Kasumi-1 (cell line): ENCODE measurements at regions not wholly inside any gene's neighbourhood (a gene's known extent, or its start where the extent isn't known, plus 50 kb on each side); places are given as distances from the start of the nearest gene placed in this dataset.

Source experiments
- DNase-seq, 2 experiments: peaks; one replicate each; lab custom pipeline; 2025; lab: John Stamatoyannopoulos, UW

- DNase-seq: no peak
Observed at GRCh38 chr15:46552316-46552715, 917.5 kb downstream of the SQOR start.

GRCh38 chr15:46555547-46555946 is 920.7 kb downstream of the SQOR start:
- no peak for DNase-seq

GRCh38 chr15:46556010-46556409 is 921.2 kb downstream of the SQOR start:
- no peak for DNase-seq

- DNase-seq: no peak
Observed at GRCh38 chr15:46556559-46557379, 921.9 kb downstream of the SQOR start.

- no peak for DNase-seq
Observed at GRCh38 chr15:46567968-46568367, 933.1 kb downstream of the SQOR start.

GRCh38 chr15:46569781-46570180 is 935.0 kb downstream of the SQOR start:
- no peak for DNase-seq

GRCh38 chr15:46576646-46577395 is 942.0 kb downstream of the SQOR start:
- DNase-seq: no peak

GRCh38 chr15:46577767-46578166 is 942.9 kb downstream of the SQOR start:
- no peak for DNase-seq

GRCh38 chr15:46580487-46580886 is 945.7 kb downstream of the SQOR start:
- DNase-seq: no peak

- DNase-seq: no peak
Observed at GRCh38 chr15:46580924-46581323, 946.1 kb downstream of the SQOR start.

- no peak for DNase-seq
Observed at GRCh38 chr15:46589088-46589487, 954.3 kb downstream of the SQOR start.

- DNase-seq: no peak
Observed at GRCh38 chr15:46591462-46591861, 956.6 kb downstream of the SQOR start.

- no peak for DNase-seq
Observed at GRCh38 chr15:46595016-46595415, 960.2 kb downstream of the SQOR start.

- DNase-seq: no peak
Observed at GRCh38 chr15:46607077-46607476, 972.2 kb downstream of the SQOR start.

- DNase-seq: no peak
Observed at GRCh38 chr15:46616033-46616432, 981.2 kb downstream of the SQOR start.

GRCh38 chr15:46617507-46617906 is 982.7 kb downstream of the SQOR start:
- no peak for DNase-seq

GRCh38 chr15:46618984-46619383 is 984.2 kb downstream of the SQOR start:
- DNase-seq: no peak

- no peak for DNase-seq
Observed at GRCh38 chr15:46620392-46621013, 985.7 kb downstream of the SQOR start.

GRCh38 chr15:46622851-46623250 is 988.0 kb downstream of the SQOR start:
- DNase-seq: no peak

- no peak for DNase-seq
Observed at GRCh38 chr15:46636206-46636605, 1001.4 kb downstream of the SQOR start.

GRCh38 chr15:46644501-46645481 is 1010.0 kb downstream of the SQOR start:
- no peak for DNase-seq

- DNase-seq: no peak
Observed at GRCh38 chr15:46646490-46646889, 1011.7 kb downstream of the SQOR start.
